ENCODE measurements at regions not wholly inside any gene's neighbourhood (a gene's known extent, or its start where the extent isn't known, plus 50 kb on each side); places are given as distances from the start of the nearest gene placed in this dataset.

DNA sequence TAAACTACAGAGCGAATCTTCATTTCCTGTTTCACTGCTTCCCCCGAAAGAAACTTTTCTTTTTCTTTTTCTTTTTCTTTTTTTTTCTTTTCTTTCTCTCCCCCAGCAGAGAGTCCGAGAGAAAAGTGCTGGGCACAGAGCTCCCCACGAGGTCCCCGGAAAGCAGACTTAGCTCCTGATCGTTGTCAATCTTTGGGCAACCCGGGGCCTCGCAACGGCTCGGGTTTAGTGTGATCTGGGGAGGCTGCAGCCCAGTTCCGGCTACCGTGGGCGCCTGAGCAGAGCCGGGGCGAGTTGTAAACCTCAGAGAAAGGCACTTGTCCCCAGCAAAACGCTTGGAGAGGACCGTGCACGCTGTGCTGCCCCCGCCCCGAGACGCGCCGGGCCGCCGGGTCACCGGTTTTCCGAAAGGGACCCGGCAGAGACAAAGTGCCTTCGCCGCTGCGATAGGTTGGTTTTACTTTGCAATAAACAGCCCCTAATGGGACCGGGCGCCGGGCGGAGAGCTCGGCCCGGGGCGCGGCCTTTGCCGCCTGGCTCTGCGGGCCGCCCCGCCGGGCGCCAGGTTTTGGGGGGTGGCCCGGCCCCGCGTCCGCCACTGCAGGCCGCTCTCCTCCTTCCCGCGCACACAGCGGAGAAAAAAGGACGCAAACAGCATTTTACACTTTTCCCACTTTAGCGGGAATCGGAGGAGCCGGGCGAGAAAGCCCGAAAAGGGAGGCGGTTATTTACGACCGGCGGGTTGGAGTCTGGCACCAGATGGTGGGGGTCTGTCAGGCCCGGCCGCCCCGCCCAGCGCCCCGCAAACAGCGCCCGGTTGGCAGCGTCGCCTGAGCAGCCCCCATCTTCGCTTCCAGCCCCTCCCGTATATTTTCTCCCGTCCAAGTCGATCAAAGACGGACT, 136.0 kb downstream of the INSIG2 start:
- no peak for TF ChIP-seq YBX1 (IDR thresholded peaks at IDR 0.05)
- no peak for TF ChIP-seq ZKSCAN1 (IDR thresholded peaks at IDR 0.05; ENCODE audit: low read depth, low read length)
- TF ChIP-seq, protein P1, sequence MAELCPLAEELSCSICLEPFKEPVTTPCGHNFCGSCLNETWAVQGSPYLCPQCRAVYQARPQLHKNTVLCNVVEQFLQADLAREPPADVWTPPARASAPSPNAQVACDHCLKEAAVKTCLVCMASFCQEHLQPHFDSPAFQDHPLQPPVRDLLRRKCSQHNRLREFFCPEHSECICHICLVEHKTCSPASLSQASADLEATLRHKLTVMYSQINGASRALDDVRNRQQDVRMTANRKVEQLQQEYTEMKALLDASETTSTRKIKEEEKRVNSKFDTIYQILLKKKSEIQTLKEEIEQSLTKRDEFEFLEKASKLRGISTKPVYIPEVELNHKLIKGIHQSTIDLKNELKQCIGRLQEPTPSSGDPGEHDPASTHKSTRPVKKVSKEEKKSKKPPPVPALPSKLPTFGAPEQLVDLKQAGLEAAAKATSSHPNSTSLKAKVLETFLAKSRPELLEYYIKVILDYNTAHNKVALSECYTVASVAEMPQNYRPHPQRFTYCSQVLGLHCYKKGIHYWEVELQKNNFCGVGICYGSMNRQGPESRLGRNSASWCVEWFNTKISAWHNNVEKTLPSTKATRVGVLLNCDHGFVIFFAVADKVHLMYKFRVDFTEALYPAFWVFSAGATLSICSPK (IDR thresholded peaks at IDR 0.05; ENCODE audit: borderline replicate concordance): no peak

Measured in K562 (cell line).